K562 (cell line): ENCODE measurements at regions not wholly inside any gene's neighbourhood (a gene's known extent, or its start where the extent isn't known, plus 50 kb on each side); places are given as distances from the start of the nearest gene placed in this dataset.

ENCODE experiments used
- BRF1 ChIP-seq: IDR thresholded peaks from 3 replicates; pipeline ENCODE4 v1.6.1; 2011; ENCODE audit warnings: borderline replicate concordance, mild to moderate bottlenecking; ENCODE audit not compliant: insufficient read length; ENCODE audit errors: extremely low read depth
- CBFA2T3 ChIP-seq: fragments of 450-650 bp; IDR thresholded peaks from 2 replicates; pipeline ENCODE4 v1.6.1; 2017
- OTX1 ChIP-seq: fragments of 450-650 bp; formaldehyde crosslinking; IDR thresholded peaks from 2 replicates; pipeline ENCODE4 v1.4.0; 2022; ENCODE audit warnings: mild to moderate bottlenecking
- ZKSCAN3 ChIP-seq: fragments of 250-450 bp; sonication (Bioruptor Pico); IDR thresholded peaks from 2 replicates; pipeline ENCODE4 v1.4.0; 2020
- ZNF785 ChIP-seq: fragments of 250-450 bp; sonication (Bioruptor Pico); IDR thresholded peaks from 2 replicates; pipeline ENCODE4 v1.4.0; 2020; ENCODE audit warnings: mild to moderate bottlenecking
- TF ChIP-seq, protein P1 (sequence below): fragments of 200-600 bp; sonication (generic); IDR thresholded peaks from one replicate; pipeline ENCODE4 v1.6.1; 2012; ENCODE audit warnings: mild to moderate bottlenecking, low read depth, low read length, inconsistent platforms
- TF ChIP-seq, protein P2 (sequence below): fragments of 450-650 bp; formaldehyde crosslinking; IDR thresholded peaks from 2 replicates; pipeline ENCODE4 v1.4.0; 2020; ENCODE audit warnings: mild to moderate bottlenecking, moderate library complexity

DNA sequence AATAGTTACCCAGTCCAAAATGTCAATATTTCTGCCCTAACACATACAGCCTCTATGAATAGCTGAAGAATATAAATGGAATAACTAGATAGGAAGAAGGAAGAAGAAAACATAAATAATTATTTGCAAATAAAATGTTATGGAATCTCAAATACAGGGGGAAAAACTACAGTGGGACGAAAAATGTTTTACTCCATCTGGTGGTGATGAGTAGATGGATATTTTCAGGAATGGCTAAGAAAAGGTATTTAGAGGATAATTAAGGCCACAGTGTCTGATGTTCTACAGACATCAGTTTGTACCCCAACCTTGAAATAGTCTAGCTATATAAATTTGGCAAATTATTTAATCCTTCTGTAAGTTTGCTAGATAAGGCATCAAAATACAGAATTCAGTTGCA lies 178.1 kb upstream of the FSHR start (continued):
- TF ChIP-seq, protein P1, sequence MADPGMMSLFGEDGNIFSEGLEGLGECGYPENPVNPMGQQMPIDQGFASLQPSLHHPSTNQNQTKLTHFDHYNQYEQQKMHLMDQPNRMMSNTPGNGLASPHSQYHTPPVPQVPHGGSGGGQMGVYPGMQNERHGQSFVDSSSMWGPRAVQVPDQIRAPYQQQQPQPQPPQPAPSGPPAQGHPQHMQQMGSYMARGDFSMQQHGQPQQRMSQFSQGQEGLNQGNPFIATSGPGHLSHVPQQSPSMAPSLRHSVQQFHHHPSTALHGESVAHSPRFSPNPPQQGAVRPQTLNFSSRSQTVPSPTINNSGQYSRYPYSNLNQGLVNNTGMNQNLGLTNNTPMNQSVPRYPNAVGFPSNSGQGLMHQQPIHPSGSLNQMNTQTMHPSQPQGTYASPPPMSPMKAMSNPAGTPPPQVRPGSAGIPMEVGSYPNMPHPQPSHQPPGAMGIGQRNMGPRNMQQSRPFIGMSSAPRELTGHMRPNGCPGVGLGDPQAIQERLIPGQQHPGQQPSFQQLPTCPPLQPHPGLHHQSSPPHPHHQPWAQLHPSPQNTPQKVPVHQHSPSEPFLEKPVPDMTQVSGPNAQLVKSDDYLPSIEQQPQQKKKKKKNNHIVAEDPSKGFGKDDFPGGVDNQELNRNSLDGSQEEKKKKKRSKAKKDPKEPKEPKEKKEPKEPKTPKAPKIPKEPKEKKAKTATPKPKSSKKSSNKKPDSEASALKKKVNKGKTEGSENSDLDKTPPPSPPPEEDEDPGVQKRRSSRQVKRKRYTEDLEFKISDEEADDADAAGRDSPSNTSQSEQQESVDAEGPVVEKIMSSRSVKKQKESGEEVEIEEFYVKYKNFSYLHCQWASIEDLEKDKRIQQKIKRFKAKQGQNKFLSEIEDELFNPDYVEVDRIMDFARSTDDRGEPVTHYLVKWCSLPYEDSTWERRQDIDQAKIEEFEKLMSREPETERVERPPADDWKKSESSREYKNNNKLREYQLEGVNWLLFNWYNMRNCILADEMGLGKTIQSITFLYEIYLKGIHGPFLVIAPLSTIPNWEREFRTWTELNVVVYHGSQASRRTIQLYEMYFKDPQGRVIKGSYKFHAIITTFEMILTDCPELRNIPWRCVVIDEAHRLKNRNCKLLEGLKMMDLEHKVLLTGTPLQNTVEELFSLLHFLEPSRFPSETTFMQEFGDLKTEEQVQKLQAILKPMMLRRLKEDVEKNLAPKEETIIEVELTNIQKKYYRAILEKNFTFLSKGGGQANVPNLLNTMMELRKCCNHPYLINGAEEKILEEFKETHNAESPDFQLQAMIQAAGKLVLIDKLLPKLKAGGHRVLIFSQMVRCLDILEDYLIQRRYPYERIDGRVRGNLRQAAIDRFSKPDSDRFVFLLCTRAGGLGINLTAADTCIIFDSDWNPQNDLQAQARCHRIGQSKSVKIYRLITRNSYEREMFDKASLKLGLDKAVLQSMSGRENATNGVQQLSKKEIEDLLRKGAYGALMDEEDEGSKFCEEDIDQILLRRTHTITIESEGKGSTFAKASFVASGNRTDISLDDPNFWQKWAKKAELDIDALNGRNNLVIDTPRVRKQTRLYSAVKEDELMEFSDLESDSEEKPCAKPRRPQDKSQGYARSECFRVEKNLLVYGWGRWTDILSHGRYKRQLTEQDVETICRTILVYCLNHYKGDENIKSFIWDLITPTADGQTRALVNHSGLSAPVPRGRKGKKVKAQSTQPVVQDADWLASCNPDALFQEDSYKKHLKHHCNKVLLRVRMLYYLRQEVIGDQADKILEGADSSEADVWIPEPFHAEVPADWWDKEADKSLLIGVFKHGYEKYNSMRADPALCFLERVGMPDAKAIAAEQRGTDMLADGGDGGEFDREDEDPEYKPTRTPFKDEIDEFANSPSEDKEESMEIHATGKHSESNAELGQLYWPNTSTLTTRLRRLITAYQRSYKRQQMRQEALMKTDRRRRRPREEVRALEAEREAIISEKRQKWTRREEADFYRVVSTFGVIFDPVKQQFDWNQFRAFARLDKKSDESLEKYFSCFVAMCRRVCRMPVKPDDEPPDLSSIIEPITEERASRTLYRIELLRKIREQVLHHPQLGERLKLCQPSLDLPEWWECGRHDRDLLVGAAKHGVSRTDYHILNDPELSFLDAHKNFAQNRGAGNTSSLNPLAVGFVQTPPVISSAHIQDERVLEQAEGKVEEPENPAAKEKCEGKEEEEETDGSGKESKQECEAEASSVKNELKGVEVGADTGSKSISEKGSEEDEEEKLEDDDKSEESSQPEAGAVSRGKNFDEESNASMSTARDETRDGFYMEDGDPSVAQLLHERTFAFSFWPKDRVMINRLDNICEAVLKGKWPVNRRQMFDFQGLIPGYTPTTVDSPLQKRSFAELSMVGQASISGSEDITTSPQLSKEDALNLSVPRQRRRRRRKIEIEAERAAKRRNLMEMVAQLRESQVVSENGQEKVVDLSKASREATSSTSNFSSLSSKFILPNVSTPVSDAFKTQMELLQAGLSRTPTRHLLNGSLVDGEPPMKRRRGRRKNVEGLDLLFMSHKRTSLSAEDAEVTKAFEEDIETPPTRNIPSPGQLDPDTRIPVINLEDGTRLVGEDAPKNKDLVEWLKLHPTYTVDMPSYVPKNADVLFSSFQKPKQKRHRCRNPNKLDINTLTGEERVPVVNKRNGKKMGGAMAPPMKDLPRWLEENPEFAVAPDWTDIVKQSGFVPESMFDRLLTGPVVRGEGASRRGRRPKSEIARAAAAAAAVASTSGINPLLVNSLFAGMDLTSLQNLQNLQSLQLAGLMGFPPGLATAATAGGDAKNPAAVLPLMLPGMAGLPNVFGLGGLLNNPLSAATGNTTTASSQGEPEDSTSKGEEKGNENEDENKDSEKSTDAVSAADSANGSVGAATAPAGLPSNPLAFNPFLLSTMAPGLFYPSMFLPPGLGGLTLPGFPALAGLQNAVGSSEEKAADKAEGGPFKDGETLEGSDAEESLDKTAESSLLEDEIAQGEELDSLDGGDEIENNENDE = no peak
- TF ChIP-seq, protein P2, sequence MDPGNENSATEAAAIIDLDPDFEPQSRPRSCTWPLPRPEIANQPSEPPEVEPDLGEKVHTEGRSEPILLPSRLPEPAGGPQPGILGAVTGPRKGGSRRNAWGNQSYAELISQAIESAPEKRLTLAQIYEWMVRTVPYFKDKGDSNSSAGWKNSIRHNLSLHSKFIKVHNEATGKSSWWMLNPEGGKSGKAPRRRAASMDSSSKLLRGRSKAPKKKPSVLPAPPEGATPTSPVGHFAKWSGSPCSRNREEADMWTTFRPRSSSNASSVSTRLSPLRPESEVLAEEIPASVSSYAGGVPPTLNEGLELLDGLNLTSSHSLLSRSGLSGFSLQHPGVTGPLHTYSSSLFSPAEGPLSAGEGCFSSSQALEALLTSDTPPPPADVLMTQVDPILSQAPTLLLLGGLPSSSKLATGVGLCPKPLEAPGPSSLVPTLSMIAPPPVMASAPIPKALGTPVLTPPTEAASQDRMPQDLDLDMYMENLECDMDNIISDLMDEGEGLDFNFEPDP (CRISPR knock-in tag) = no peak
- no peak for TF ChIP-seq ZNF785 (CRISPR knock-in tag)
- no peak for TF ChIP-seq BRF1
- TF ChIP-seq OTX1 = no peak
- TF ChIP-seq CBFA2T3 = no peak
- no peak for TF ChIP-seq ZKSCAN3 (CRISPR knock-in tag)
